Eye (tissue), 1 donor: ENCODE measurements at regions not wholly inside any gene's neighbourhood (a gene's known extent, or its start where the extent isn't known, plus 50 kb on each side); places are given as distances from the start of the nearest gene placed in this dataset.
A peak's percentile ranks its signal among the peaks of the same experiment; 100 is the strongest.

Experiments used
- DNase-seq: peaks from one replicate; pipeline ENCODE4 v3.0.0-alpha.2; 2015

DNA sequence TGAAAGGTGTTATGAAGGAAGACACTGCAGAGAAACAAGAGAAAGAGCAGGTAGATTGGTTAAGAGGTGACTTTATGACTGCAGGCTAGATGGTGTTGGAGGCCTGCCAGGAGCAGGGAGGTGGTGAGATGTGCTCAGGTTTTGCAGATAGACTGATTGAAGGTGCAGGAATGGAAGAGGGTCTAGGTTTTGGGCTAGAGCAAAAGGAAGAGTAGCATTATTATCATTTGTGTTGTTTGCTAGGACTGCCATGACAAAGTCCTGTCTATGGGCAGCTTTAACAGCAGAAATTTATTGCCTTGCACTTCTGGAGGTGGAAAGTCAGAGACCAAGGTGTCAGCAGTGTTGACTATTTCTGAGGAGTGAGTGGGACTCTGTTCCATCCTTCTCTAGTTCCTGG lies 172.9 kb upstream of the SOX11 start:
- no peak for DNase-seq

GRCh38 chr2:5520463-5520972 lies 171.7 kb upstream of the SOX11 start:
- peak; percentile 76 for DNase-seq

GRCh38 chr2:5521461-5521860 lies 170.7 kb upstream of the SOX11 start:
- DNase-seq = peak; percentile 40

GRCh38 chr2:5524551-5524950 lies 167.6 kb upstream of the SOX11 start:
- DNase-seq = no peak

DNA sequence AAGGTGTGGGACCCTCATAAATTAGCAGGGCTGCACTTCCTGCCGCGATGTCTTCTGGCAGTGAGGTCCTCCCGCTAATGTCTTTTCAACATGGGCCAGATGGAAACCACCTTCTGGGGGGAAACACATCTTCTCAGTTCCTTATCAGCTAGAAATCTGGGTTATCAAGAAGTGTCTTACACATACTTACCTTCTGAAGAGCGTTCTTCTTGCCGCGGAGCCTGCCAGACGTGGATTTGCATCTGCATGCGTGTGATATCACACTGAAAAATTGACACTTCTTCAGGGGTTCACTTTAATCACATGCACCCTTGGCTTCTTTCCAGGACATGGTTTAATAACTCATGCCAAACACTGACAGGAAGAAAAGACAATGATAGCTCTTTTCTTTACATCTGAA lies 163.5 kb upstream of the SOX11 start:
- no peak for DNase-seq

- peak; percentile 52 for DNase-seq
These were observed 162.0 kb upstream of the SOX11 start for GRCh38 chr2:5530011-5530696.

GRCh38 chr2:5535301-5535700 lies 156.9 kb upstream of the SOX11 start:
- DNase-seq = no peak

GRCh38 chr2:5537180-5537688 lies 154.9 kb upstream of the SOX11 start:
- DNase-seq = peak; percentile 55

DNA sequence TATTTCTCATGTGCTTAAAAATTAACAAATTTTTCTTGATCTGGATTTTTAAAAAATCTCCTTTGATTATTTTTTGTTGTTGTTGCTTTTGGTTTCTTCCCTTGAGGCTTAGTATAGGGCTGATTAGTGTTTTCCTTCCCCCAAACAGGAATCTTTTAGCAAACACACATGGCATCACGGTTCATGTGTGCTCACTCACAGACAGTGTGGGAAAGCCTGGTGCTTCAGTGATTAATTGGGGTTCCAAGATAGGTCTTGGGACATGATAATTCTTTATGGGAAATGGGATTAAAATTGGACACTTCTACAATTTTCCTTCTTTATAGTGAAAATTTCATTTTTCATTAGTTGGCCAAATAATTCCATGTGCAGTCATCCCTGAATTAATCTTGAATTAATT lies 153.9 kb upstream of the SOX11 start:
- DNase-seq = peak; percentile 45

DNA sequence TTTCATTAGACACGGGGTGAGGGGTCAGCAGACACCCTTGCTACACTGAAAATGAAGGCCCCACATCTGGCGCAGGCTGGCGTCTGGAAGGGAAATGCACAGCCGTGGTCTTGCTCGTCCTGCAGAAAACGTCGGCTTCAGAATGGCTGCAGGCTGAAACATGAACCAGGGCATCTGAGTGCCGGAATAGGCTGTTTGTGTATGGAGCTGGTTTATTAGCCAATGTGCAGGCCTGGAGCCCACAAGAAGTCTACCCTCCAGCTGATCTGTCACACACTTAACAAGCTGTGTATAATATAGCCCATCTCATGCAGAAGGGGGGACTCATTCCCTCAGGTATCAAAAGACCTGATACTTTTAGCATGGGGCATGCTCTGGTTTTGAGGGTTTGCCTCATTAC lies 153.4 kb upstream of the SOX11 start:
- DNase-seq = no peak

DNA sequence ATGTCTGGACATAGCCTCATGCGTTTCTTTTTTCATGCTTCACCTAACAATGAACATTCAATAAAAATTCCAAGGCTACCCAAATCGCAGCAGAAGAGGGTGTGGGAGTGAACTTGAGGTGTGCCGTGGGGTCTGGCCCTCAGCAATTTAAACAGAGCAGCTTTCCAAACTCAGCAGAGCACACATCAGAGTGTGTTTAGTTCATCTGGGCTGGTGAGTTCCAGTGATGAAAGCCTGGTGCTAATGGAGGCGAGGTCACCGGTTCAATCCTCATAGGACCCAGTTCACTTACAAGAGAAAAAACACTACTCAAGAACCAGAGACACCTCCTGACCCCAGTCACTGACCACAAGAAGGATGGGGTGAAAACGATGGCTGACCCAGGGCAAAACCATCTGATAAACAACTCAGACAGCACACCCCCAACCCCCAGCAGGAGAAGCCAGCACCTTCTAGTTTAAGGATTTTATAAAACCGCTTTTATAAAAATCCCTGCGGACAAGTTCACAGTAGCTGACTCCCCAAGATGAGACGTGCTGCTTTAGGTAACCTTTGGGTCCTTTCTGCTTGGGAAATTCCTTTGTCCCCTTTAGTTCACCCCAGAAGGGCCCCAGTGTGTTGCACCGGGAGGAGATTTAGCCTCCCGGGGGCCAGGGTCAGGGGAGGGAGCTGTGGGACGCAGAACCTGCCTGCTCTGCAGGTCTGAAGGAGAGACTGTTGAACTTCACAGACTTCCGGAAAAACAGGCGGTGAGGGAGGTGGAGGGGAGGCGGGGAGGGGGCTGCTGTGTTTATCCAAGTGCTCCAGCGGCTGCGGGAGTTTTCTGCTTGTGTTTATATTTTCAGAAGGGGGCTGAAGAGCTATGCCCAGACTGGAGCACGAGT lies 152.7 kb upstream of the SOX11 start:
- DNase-seq = peak; percentile 80

DNA sequence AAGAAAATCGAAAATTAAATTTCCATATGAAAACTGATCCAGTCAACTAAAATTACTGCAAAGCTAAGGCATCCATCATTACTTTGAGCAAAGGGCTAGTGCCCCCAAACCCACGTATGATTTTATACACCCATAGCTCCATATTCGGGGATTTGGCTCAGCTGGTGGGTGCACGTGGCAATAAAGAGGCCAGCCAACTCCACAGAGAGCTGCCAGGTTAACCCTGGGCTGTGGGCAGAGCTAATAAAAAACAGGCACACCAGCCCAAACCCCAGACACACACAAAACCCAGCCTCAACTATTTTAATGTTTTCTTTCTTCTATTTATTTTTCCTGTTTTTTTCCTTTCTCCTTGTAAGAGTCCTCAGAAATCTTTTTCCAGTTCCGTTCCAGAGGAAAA lies 151.3 kb upstream of the SOX11 start:
- no peak for DNase-seq

DNA sequence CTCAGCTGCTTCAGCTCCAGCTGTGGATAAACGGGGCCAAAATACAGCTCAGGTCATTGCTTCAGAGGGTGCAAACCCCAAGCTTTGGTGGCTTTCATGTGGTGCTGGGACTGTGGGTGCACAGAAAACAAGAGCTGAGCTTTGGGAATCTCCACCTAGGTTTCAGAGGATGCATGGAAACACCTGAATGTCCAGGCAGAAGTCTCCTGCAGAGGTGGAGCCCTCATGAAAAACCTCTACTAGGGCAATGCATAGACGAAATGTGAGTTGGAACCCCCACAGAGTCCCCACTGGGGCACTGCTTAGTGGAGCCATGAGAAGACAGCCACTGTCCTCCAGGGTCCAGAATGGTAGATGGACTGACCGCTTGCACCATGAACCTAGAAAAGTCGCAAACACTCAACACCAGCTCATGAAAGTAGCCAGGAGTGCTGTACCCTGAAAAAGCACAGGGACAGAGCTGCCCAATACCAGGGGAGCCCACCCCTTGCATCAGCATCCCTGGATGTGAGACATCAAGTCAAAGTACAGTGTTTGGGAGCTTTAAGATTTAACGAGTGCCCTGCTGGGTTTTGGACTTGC lies 147.9 kb upstream of the SOX11 start:
- DNase-seq = no peak

DNA sequence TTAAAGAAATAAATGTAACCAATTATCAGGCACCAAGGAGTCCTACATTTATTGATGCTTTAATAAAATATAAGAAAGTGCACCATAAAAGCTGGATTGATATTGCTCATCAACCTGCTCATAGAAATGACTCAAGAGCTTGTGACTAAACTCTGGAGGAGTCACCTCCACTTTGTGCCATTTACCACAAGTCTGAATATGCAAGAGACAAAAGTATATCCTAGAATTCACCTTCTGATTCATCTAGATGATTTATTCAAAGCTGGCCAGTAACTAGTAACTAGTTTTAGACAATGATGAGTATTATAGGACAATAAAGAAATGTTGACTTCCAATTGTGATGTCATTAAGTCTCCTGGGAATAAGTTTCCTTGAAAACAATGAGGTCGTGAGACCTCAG lies 146.0 kb upstream of the SOX11 start:
- no peak for DNase-seq

- peak; percentile 68 for DNase-seq
These were observed 143.0 kb upstream of the SOX11 start for GRCh38 chr2:5548991-5549715.

GRCh38 chr2:5549771-5550170 lies 142.4 kb upstream of the SOX11 start:
- no peak for DNase-seq

GRCh38 chr2:5555636-5556035 lies 136.5 kb upstream of the SOX11 start:
- no peak for DNase-seq

GRCh38 chr2:5561006-5561405 lies 131.2 kb upstream of the SOX11 start:
- no peak for DNase-seq

- no peak for DNase-seq
These were observed 129.8 kb upstream of the SOX11 start for GRCh38 chr2:5562426-5562825.

GRCh38 chr2:5562865-5563264 lies 129.3 kb upstream of the SOX11 start:
- no peak for DNase-seq

DNA sequence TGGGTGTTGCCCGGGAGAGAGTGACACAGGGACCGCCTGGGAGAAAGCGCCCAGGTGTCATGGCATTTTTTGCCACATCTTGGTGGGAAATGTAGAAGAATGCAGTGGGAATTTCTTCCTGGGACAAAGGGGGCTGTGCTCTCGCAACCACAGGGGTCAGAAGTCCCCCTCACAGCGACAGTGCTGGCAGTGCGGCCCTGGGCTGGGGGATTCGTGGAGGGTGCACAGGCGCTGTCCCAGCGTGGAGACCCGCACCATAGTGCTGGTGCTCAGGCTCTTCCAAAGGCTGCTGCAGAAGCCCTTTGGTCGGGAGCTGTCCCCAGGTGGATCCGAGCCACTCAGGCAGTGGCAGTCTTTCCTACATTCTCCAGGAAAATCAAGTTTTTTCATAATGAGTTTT lies 128.8 kb upstream of the SOX11 start:
- no peak for DNase-seq

DNA sequence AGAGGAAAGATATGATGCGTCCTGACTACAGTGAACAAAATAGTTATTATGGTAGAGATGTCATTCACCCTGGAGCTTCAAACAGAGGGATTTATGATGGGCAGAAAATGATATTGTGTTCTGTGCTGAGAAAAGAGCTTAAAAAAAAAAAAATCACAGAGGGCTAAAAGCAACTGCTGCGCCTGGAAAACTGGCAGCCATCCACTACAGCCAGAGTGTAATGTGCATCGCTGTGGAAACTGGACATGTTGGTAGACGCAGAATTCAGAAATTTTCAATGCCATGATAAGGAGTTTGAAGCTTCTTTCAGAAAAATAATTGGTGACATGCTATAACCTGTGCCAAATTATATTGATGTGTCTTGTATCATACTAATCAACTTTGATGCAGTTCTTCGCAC lies 122.9 kb upstream of the SOX11 start:
- peak; percentile 24 for DNase-seq

- DNase-seq = no peak
These were observed 116.2 kb upstream of the SOX11 start for GRCh38 chr2:5576015-5576414.
